OCI-LY3 (cell line): ENCODE measurements at regions not wholly inside any gene's neighbourhood (a gene's known extent, or its start where the extent isn't known, plus 50 kb on each side); places are given as distances from the start of the nearest gene placed in this dataset.

Experiments
- H2AFZ ChIP-seq: fragments of 200-600, 300-600 bp; shearing (Covaris generic); 2 replicates; pipeline ENCODE4 v1.6.0; 2014; ENCODE audit warnings: antibody characterized with exemption, low read depth, low read length
- H3K27ac ChIP-seq: fragments of 200-600, 300-600 bp; sonication (generic); 2 replicates; pipeline ENCODE4 v1.5.1; 2014; ENCODE audit warnings: mild to moderate bottlenecking, low read length, moderate library complexity, mixed read lengths
- H3K27me3 ChIP-seq: fragments of 200-600, 300-600 bp; sonication (generic); 2 replicates; pipeline ENCODE4 v1.6.1; 2014; ENCODE audit warnings: low read depth, low read length, mixed read lengths
- H3K36me3 ChIP-seq: fragments of 200-600, 300-600 bp; sonication (generic); replicated peaks from 2 replicates; pipeline ENCODE3; 2014; ENCODE audit warnings: low read depth, low read length, mixed read lengths
- H3K4me1 ChIP-seq: fragments of 300-600, 200-600 bp; sonication (generic); 2 replicates; pipeline ENCODE4 v1.6.1; 2014; ENCODE audit warnings: low read length, mixed read lengths
- H3K4me2 ChIP-seq: fragments of 200-600, 300-600 bp; sonication (generic); 2 replicates; pipeline ENCODE4 v1.6.1; 2014; ENCODE audit warnings: low read length, mixed read lengths
- H3K4me3 ChIP-seq: fragments of 300-600, 200-600 bp; sonication (generic); 2 replicates; pipeline ENCODE4 v1.5.1; 2014; ENCODE audit warnings: antibody characterized with exemption, mild to moderate bottlenecking, low read length, moderate library complexity
- H3K79me2 ChIP-seq: fragments of 300-600, 200-600 bp; shearing (Covaris generic); 2 replicates; pipeline ENCODE4 v1.6.1; 2014; ENCODE audit warnings: mild to moderate bottlenecking, low read length, mixed read lengths
- H3K9ac ChIP-seq: fragments of 300-600, 200-600 bp; shearing (Covaris generic); 2 replicates; pipeline ENCODE4 v1.6.0; 2014; ENCODE audit warnings: mild to moderate bottlenecking, low read length, moderate library complexity
- H3K9me3 ChIP-seq: fragments of 200-600, 300-600 bp; shearing (Covaris generic); 2 replicates; pipeline ENCODE4 v1.6.1; 2014; ENCODE audit warnings: low read length, mixed read lengths; ENCODE audit not compliant: insufficient read depth
- H4K20me1 ChIP-seq: fragments of 200-600, 300-600 bp; sonication (generic); 2 replicates; pipeline ENCODE4 v1.6.1; 2016; ENCODE audit warnings: low read length, mixed read lengths; ENCODE audit not compliant: insufficient read depth
- EZH2phosphoT487 ChIP-seq: fragments of 200-600 bp; shearing (Covaris generic); IDR thresholded peaks from 2 replicates; pipeline ENCODE4 v1.6.1; 2018; ENCODE audit warnings: antibody characterized with exemption, mixed run types, low read depth
- TF ChIP-seq, protein P1 (sequence below): fragments of 200-600, 300-600 bp; sonication (generic); IDR thresholded peaks from 2 replicates; pipeline ENCODE4 v1.5.1; 2014; ENCODE audit warnings: antibody characterized with exemption, low read length, low read depth

- H3K27ac ChIP-seq: no peak overlapping the region
- no peak overlapping the region for H3K9ac ChIP-seq
- H3K9me3 ChIP-seq: peaks cover 14% of the 10 kb centered on the region; the same call in 1 of the 2 replicates
- no peaks in the 10 kb centered on the region for H4K20me1 ChIP-seq
- no peaks in the 10 kb centered on the region for H3K27me3 ChIP-seq
- no peaks in the 10 kb centered on the region for H3K36me3 ChIP-seq
- H3K4me3 ChIP-seq: no peak overlapping the region
- H3K4me1 ChIP-seq: no peaks in the 10 kb centered on the region
- no peaks in the 10 kb centered on the region for H3K79me2 ChIP-seq
- H2AFZ ChIP-seq: no peak overlapping the region
- no peak overlapping the region for H3K4me2 ChIP-seq
- TF ChIP-seq, protein P1, sequence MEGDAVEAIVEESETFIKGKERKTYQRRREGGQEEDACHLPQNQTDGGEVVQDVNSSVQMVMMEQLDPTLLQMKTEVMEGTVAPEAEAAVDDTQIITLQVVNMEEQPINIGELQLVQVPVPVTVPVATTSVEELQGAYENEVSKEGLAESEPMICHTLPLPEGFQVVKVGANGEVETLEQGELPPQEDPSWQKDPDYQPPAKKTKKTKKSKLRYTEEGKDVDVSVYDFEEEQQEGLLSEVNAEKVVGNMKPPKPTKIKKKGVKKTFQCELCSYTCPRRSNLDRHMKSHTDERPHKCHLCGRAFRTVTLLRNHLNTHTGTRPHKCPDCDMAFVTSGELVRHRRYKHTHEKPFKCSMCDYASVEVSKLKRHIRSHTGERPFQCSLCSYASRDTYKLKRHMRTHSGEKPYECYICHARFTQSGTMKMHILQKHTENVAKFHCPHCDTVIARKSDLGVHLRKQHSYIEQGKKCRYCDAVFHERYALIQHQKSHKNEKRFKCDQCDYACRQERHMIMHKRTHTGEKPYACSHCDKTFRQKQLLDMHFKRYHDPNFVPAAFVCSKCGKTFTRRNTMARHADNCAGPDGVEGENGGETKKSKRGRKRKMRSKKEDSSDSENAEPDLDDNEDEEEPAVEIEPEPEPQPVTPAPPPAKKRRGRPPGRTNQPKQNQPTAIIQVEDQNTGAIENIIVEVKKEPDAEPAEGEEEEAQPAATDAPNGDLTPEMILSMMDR: no peak
- TF ChIP-seq EZH2phosphoT487: no peak
Observed at GRCh38 chr7:92976931-92977330, 140.6 kb upstream of the CDK6 start.

- Histone ChIP-seq H3K79me2 (no peaks in the 10 kb centered on the region), H3K36me3 (no peaks in the 10 kb centered on the region), H2AFZ (no peak overlapping the region), H3K4me3 (no peak overlapping the region), H3K27ac (no peak overlapping the region), H3K27me3 (no peaks in the 10 kb centered on the region), H4K20me1 (no peaks in the 10 kb centered on the region), H3K4me2 (no peak overlapping the region), H3K9me3 (peaks cover 14% of the 10 kb centered on the region; the same call in 1 of the 2 replicates), H3K9ac (no peak overlapping the region), H3K4me1 (peaks cover 1% of the 10 kb centered on the region; the same call in 1 of the 2 replicates)
- no peak for TF ChIP-seq EZH2phosphoT487
- TF ChIP-seq, protein P1: no peak
Observed at GRCh38 chr7:92973974-92974373, 137.6 kb upstream of the CDK6 start.

GRCh38 chr7:92973293-92973731 lies 136.9 kb upstream of the CDK6 start:
- H4K20me1 ChIP-seq: no peaks in the 10 kb centered on the region
- H3K9ac ChIP-seq: no peak overlapping the region
- no peak overlapping the region for H3K4me3 ChIP-seq
- H2AFZ ChIP-seq: no peak overlapping the region
- H3K27me3 ChIP-seq: no peaks in the 10 kb centered on the region
- no peaks in the 10 kb centered on the region for H3K36me3 ChIP-seq
- H3K9me3 ChIP-seq: peaks cover 14% of the 10 kb centered on the region; the same call in 1 of the 2 replicates
- TF ChIP-seq, protein P1: no peak
- TF ChIP-seq EZH2phosphoT487: no peak
- H3K79me2 ChIP-seq: no peaks in the 10 kb centered on the region
- H3K4me2 ChIP-seq: no peak overlapping the region
- H3K4me1 ChIP-seq: peaks cover 8% of the 10 kb centered on the region
- H3K27ac ChIP-seq: no peak overlapping the region

DNA sequence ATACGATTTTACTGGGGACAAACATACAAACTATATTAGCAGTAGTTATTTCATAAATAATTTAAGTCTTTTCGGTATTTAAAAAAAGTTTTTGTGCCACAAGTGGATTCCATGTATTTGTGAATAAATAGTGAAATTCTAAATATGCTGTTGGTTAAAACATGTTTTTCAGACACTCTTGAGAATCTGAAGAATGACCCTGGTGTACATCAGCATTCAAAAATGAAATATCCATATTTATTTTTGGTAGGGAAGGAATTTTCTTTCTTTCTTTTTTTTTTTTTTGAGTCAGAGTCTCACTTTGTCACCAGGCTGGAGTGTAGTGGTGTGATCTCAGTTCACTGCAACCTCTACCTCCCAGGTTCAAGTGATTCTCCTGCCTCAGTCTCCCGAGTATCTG lies 136.1 kb upstream of the CDK6 start:
- H3K36me3 ChIP-seq: no peaks in the 10 kb centered on the region
- no peak for TF ChIP-seq EZH2phosphoT487
- TF ChIP-seq, protein P1: no peak
- H4K20me1 ChIP-seq: no peaks in the 10 kb centered on the region
- H3K9ac ChIP-seq: no peak overlapping the region
- no peak overlapping the region for H3K4me2 ChIP-seq
- H3K9me3 ChIP-seq: peaks cover 9% of the 10 kb centered on the region; the same call in 1 of the 2 replicates
- no peak overlapping the region for H2AFZ ChIP-seq
- H3K4me3 ChIP-seq: no peak overlapping the region
- peaks cover 17% of the 10 kb centered on the region for H3K4me1 ChIP-seq
- H3K79me2 ChIP-seq: no peaks in the 10 kb centered on the region
- no peaks in the 10 kb centered on the region for H3K27me3 ChIP-seq
- no peak overlapping the region for H3K27ac ChIP-seq
